Cardiac fibroblast (primary cell): ENCODE measurements at regions not wholly inside any gene's neighbourhood (a gene's known extent, or its start where the extent isn't known, plus 50 kb on each side); places are given as distances from the start of the nearest gene placed in this dataset.

Experiments
- DNase-seq, 2 donors: peaks; one replicate each; pipeline versions ENCODE4 v3.0.0 to v3.0.0-alpha.2; 2010; ENCODE audit warnings: low read depth in 2 of 2
- H3K4me3 ChIP-seq, 2 donors: replicated peaks in 1 of 2; 1 replicate in 1 of 2; 2 replicates in 1 of 2; pipeline ENCODE4 v1.5.1; 2011; ENCODE audit warnings: low read depth in 2 of 2, low read length in 2 of 2, mild to moderate bottlenecking in 2 of 2, moderate library complexity in 1 of 2
- TF ChIP-seq, protein P1 (sequence below): IDR thresholded peaks from one replicate; pipeline ENCODE4 v1.5.1; 2011; ENCODE audit warnings: low read depth, mild to moderate bottlenecking, low read length, inconsistent platforms

DNA sequence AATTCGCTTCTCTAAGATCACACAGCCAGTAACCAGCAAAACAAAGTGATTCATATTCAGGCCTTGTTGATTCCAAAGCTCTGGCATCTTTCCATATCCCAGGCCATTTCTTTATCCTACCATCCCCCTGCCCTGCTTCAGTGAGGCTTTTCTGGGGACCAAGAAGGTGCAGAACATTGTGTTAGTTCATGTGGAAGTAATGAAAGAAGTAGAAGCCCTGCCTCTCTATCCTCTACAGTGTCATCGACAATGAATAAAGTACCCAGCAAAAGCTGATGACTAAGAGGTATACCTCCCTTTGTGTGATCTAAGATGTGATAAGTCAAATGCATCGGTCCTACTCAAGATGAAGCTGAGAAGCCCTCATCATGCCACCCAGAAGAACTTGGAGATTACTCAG, 383.2 kb downstream of the BCL11A start:
- TF ChIP-seq, protein P1, sequence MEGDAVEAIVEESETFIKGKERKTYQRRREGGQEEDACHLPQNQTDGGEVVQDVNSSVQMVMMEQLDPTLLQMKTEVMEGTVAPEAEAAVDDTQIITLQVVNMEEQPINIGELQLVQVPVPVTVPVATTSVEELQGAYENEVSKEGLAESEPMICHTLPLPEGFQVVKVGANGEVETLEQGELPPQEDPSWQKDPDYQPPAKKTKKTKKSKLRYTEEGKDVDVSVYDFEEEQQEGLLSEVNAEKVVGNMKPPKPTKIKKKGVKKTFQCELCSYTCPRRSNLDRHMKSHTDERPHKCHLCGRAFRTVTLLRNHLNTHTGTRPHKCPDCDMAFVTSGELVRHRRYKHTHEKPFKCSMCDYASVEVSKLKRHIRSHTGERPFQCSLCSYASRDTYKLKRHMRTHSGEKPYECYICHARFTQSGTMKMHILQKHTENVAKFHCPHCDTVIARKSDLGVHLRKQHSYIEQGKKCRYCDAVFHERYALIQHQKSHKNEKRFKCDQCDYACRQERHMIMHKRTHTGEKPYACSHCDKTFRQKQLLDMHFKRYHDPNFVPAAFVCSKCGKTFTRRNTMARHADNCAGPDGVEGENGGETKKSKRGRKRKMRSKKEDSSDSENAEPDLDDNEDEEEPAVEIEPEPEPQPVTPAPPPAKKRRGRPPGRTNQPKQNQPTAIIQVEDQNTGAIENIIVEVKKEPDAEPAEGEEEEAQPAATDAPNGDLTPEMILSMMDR, result no peak
- H3K4me3 ChIP-seq, result no peak overlapping the region
- no peak for DNase-seq

DNA sequence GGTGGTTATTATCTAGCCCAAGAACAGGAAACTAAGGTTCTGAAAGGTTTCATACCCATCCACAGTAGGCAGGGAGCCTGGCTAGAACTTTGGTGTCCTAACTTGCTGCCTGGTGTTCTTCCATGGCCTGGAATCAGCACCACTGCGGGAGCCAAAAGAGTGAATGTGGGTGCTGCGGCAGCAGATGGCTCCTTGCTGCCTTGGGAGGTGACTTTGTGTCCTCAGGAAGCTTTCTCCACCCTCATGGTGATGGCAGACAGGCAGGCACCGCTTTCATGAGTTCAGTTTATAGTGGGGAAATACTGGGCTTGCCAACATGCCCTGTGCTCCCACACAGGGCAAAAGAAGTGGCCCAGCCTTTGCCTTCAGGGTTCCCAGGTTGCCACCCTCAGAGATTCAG, 385.2 kb downstream of the BCL11A start:
- DNase-seq, result no peak
- no peak overlapping the region for H3K4me3 ChIP-seq
- TF ChIP-seq, protein P1, result no peak

DNA sequence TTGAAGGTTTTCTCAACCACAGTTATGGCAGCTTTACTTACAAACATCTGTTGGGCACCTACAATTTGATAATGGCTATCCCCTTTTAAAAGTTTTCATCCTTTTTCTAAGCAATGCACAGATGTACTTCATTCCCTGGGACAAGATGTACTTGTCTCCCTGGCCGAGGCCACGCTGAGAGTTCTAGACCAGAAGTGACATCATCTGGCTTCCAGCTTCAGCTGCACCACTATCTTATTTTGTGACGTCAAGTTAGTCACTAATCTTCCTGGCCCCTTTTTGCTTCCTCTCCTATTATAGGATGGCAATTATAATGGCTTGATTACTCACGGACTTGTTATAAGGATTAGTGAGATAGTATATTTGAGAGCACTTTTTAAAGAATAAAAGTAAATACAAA, 386.4 kb downstream of the BCL11A start:
- no peak overlapping the region for H3K4me3 ChIP-seq
- no peak for DNase-seq
- TF ChIP-seq, protein P1, result no peak

DNA sequence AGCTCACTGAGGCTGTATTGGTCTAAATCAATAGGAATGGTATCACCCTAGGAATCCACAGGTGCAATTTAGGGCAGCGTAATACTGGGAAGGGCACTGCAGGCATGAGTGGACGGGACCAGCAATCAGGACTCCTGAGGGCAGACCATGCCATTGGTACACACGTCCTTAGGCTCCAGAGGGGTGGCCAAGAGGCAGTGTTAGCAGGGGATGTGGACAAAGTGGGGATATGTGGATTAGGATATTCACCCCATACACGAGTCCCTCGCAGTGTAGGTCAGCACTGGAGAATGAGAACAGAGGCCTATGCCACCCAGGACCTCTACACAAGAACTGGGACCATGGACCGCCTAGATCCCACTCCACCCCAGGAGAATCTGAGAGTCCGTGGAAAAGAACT, 389.8 kb downstream of the BCL11A start:
- TF ChIP-seq, protein P1, result no peak
- no peak overlapping the region for H3K4me3 ChIP-seq
- no peak for DNase-seq

DNA sequence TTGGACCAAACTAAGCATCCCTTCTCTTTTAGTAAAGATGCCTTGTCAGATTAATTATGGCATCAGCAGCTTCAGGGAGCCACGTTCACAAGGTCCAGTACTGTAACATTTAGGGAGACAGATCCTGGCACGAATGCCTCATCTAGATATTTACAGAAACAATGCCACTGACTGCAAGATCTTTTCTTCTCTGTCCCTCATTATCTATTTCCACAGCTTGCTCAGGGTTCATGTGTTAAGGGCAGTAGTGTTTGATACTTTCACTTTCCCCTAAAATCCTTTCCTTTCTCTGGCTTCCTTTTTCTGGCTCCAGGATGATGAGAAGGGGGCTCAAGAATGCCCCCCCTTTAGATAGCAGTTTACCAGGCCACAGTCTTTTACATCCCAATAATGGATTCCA, 393.9 kb downstream of the BCL11A start:
- DNase-seq, result no peak
- TF ChIP-seq, protein P1, result no peak
- H3K4me3 ChIP-seq, result no peak overlapping the region

DNA sequence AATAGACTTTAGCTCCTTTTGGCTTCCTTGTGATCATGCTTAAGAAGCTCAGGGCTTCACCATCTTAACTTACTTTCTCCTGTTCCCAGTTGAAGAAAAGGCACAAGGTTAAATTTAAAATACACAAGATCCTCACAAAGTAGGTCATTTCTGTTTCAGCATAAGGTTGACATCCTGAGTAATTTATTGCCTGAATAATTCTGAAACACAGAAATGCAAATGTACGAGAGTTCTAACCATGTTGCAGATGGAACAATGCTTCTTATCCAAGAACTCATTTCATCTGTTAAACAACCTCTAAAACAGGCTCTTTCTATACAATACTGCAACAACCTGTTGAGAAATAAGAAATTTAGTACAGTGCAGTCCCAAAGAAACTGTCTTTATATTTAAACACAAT, 395.2 kb downstream of the BCL11A start:
- DNase-seq, result no peak
- H3K4me3 ChIP-seq, result no peak overlapping the region
- TF ChIP-seq, protein P1, result no peak

DNA sequence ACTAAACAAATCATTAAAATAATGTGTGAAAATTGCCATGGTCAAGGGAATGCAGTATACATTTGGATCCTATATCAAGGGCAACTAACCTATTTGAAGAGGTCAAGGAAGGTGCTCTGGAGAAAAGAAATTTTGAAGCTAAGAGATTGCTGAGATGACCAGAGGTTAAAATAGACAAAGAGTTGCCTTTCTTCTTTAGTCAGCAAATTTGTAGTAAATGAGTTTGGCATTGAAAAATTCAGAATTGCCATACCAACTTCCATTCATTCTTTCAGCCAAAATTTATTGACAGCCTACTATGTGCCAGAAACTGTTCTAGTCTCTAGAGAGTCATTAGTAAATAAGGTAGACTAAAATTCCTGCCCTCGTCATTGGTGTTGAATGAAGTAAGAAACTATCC, 396.2 kb downstream of the BCL11A start:
- no peak overlapping the region for H3K4me3 ChIP-seq
- DNase-seq, result no peak
- TF ChIP-seq, protein P1, result no peak
